ENCODE measurements at regions not wholly inside any gene's neighbourhood (a gene's known extent, or its start where the extent isn't known, plus 50 kb on each side); places are given as distances from the start of the nearest gene placed in this dataset.
"Not testable (repeated sequence)": the region's sequence is repeated elsewhere in the genome, so short reads cannot be mapped to it uniquely, and the experiment has no call there.

DNA sequence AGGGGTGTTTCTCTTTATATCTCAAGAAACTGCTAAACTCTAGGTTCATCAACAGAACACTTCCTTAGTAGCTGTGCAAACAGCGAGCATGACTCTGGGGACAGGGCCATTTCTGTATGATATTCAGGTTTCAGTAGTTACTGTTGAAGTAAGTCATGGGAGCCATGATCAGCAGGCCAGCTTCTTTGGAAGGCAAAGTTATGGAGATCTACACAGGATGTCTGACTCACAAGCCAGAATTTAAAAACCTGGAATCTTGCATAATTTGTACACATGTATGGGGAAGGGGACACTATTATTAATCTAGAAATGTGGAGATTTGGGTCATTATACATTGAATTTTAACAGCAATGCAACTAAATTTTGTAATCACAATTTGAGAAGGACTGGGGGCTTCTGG, 187.8 kb upstream of the NR3C2 start:
- no peaks in the 10 kb centered on the region for H3K4me1 ChIP-seq (ENCODE audit: control insufficient read depth, extremely low read depth, insufficient read depth, low read length)
- H3K36me3 ChIP-seq (ENCODE audit: control insufficient read depth, insufficient read depth, low read length), result no peaks in the 10 kb centered on the region
- H3K27ac ChIP-seq (ENCODE audit: insufficient read depth, low read length), result no peak overlapping the region
- H3K9me3 ChIP-seq (ENCODE audit: control insufficient read depth, insufficient read depth, low read depth, low read length), result no peaks in the 10 kb centered on the region
- no peaks in the 10 kb centered on the region for H4K20me1 ChIP-seq (ENCODE audit: control insufficient read depth, extremely low read depth, insufficient read depth, low read length)
- no peak overlapping the region for H3K4me2 ChIP-seq (ENCODE audit: extremely low read depth, insufficient read depth, low read length)
- no peaks in the 10 kb centered on the region for H3K79me2 ChIP-seq (ENCODE audit: control insufficient read depth, insufficient read depth, low read length)
- DNase-seq (ENCODE audit: low read depth in 2 of 2), result no peak
- H3K9ac ChIP-seq (ENCODE audit: insufficient read depth, low read length), result no peak overlapping the region
- no peaks in the 10 kb centered on the region for H3K27me3 ChIP-seq (ENCODE audit: control insufficient read depth, insufficient read depth, low read length)
- no peak for TF ChIP-seq EZH2 (IDR thresholded peaks at IDR 0.05; ENCODE audit: low read length, missing control alignments)
- TF ChIP-seq, protein P1, sequence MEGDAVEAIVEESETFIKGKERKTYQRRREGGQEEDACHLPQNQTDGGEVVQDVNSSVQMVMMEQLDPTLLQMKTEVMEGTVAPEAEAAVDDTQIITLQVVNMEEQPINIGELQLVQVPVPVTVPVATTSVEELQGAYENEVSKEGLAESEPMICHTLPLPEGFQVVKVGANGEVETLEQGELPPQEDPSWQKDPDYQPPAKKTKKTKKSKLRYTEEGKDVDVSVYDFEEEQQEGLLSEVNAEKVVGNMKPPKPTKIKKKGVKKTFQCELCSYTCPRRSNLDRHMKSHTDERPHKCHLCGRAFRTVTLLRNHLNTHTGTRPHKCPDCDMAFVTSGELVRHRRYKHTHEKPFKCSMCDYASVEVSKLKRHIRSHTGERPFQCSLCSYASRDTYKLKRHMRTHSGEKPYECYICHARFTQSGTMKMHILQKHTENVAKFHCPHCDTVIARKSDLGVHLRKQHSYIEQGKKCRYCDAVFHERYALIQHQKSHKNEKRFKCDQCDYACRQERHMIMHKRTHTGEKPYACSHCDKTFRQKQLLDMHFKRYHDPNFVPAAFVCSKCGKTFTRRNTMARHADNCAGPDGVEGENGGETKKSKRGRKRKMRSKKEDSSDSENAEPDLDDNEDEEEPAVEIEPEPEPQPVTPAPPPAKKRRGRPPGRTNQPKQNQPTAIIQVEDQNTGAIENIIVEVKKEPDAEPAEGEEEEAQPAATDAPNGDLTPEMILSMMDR (conservative IDR thresholded peaks at IDR 0.05 in 1 of 2, IDR thresholded peaks at IDR 0.05 in 1 of 2; ENCODE audit: low read depth in 1 of 2, low read length in 2 of 2), result no peak
- H2AFZ ChIP-seq (ENCODE audit: low read length), result no peak overlapping the region
- H3K4me3 ChIP-seq (replicated peaks in 1 of 4; ENCODE audit: control extremely low read depth in 1 of 4, insufficient read depth in 1 of 4, low read depth in 3 of 4, low read length in 4 of 4), result no peak overlapping the region

DNA sequence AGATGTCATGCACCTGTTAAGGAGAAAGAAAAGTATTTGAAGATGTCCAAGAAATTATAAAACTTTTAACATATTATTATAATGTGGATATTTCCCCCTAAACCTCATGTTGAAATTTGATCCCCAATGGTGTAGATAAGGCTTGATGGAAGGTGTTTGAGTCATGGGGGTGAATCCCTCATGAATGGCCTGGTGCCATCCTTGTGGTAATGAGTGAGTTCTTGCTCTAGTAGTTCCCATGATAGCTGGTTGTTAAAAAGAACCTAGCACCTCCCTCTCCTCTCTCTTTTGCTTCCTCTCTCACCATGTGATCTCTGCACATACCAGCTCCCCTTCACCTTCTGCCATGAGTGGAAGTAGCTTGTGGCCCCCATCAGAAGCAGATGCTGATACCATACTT, 176.6 kb upstream of the NR3C2 start:
- Histone ChIP-seq H3K36me3 (ENCODE audit: control insufficient read depth, insufficient read depth, low read length) (no peaks in the 10 kb centered on the region), H3K27ac (ENCODE audit: insufficient read depth, low read length) (no peak overlapping the region), H3K4me2 (ENCODE audit: extremely low read depth, insufficient read depth, low read length) (no peak overlapping the region), H2AFZ (ENCODE audit: low read length) (no peak overlapping the region), H3K9me3 (ENCODE audit: control insufficient read depth, insufficient read depth, low read depth, low read length) (no peaks in the 10 kb centered on the region), H3K4me1 (ENCODE audit: control insufficient read depth, extremely low read depth, insufficient read depth, low read length) (no peaks in the 10 kb centered on the region), H3K4me3 (replicated peaks in 1 of 4; ENCODE audit: control extremely low read depth in 1 of 4, insufficient read depth in 1 of 4, low read depth in 3 of 4, low read length in 4 of 4) (no peak overlapping the region), H3K27me3 (ENCODE audit: control insufficient read depth, insufficient read depth, low read length) (no peaks in the 10 kb centered on the region), H4K20me1 (ENCODE audit: control insufficient read depth, extremely low read depth, insufficient read depth, low read length) (no peaks in the 10 kb centered on the region), H3K9ac (ENCODE audit: insufficient read depth, low read length) (no peak overlapping the region), H3K79me2 (ENCODE audit: control insufficient read depth, insufficient read depth, low read length) (no peaks in the 10 kb centered on the region)
- TF ChIP-seq EZH2 (IDR thresholded peaks at IDR 0.05; ENCODE audit: low read length, missing control alignments), result no peak
- TF ChIP-seq, protein P1 (conservative IDR thresholded peaks at IDR 0.05 in 1 of 2, IDR thresholded peaks at IDR 0.05 in 1 of 2; ENCODE audit: low read depth in 1 of 2, low read length in 2 of 2), result no peak
- DNase-seq (ENCODE audit: low read depth in 2 of 2), result peak in 1 of 2 donors; percentile 30

DNA sequence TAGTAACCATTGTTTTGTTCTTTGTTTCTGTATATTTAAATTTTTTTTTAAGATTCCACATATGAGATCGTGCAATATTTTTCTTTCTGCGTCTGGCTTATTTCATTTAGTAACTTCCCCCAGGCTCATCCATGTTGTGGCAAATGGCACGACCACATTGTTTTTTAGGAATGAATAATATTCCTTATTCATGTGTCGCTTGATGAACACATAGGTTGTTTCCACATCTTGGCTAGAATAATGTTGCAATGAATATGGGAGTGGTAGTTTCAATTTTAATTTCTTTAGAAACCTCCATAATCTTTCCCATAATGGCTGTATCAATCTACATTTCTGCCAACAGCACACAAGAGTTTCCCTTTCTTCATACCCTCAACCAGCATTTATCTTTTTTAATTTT, 166.8 kb upstream of the NR3C2 start:
- H4K20me1 ChIP-seq (ENCODE audit: control insufficient read depth, extremely low read depth, insufficient read depth, low read length), result no peaks in the 10 kb centered on the region
- no peak overlapping the region for H2AFZ ChIP-seq (ENCODE audit: low read length)
- no peaks in the 10 kb centered on the region for H3K27me3 ChIP-seq (ENCODE audit: control insufficient read depth, insufficient read depth, low read length)
- H3K4me3 ChIP-seq (replicated peaks in 1 of 4; ENCODE audit: control extremely low read depth in 1 of 4, insufficient read depth in 1 of 4, low read depth in 3 of 4, low read length in 4 of 4), result no peak overlapping the region
- TF ChIP-seq, protein P1 (conservative IDR thresholded peaks at IDR 0.05 in 1 of 2, IDR thresholded peaks at IDR 0.05 in 1 of 2; ENCODE audit: low read depth in 1 of 2, low read length in 2 of 2), result no peak
- TF ChIP-seq EZH2 (IDR thresholded peaks at IDR 0.05; ENCODE audit: low read length, missing control alignments), result no peak
- no peaks in the 10 kb centered on the region for H3K9me3 ChIP-seq (ENCODE audit: control insufficient read depth, insufficient read depth, low read depth, low read length)
- H3K79me2 ChIP-seq (ENCODE audit: control insufficient read depth, insufficient read depth, low read length), result no peaks in the 10 kb centered on the region
- H3K4me2 ChIP-seq (ENCODE audit: extremely low read depth, insufficient read depth, low read length), result no peak overlapping the region
- H3K4me1 ChIP-seq (ENCODE audit: control insufficient read depth, extremely low read depth, insufficient read depth, low read length), result no peaks in the 10 kb centered on the region
- DNase-seq (ENCODE audit: low read depth in 2 of 2), result no peak
- no peak overlapping the region for H3K9ac ChIP-seq (ENCODE audit: insufficient read depth, low read length)
- H3K27ac ChIP-seq (ENCODE audit: insufficient read depth, low read length), result no peak overlapping the region
- no peaks in the 10 kb centered on the region for H3K36me3 ChIP-seq (ENCODE audit: control insufficient read depth, insufficient read depth, low read length)

DNA sequence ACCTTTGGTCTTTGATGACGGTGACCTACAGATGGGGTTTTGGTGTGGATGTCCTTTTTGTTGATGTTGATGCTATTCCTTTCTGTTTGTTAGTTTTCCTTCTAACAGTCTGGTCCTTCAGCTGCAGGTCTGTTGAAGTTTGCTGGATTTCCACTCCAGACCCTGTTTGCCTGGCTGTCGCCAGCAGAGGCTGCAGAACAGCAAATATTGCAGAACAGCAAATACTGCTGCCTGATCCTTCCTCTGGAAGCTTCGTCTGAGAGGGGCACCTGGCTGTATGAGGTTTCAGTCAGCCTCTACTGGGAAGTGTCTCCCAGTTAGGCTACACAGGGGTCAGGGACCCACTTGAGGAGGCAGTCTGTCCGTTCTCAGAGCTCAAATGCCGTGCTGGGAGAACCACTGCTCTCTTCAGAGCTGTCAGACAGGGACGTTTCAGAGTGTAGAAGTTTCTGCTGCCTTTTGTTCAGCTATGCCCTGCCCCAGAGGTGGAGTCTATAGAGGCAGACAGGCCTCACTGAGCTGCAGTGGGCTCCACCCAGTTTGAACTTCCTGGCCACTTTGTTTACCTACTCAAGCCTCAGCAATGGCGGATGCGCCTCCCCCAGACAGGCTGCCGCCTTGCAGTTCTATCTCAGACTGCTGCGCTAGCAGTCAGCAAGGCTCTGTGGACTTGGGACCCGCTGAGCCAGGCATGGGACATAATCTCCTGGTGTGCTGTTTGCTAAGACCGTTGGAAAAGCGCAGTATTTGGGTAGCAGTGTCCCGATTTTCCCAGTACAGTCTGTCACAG, 156.4 kb upstream of the NR3C2 start:
- H3K9me3 ChIP-seq (ENCODE audit: control insufficient read depth, insufficient read depth, low read depth, low read length); H3K4me1 ChIP-seq (ENCODE audit: control insufficient read depth, extremely low read depth, insufficient read depth, low read length); H3K27me3 ChIP-seq (ENCODE audit: control insufficient read depth, insufficient read depth, low read length); H3K4me3 ChIP-seq (replicated peaks in 1 of 4; ENCODE audit: control extremely low read depth in 1 of 4, insufficient read depth in 1 of 4, low read depth in 3 of 4, low read length in 4 of 4); H3K36me3 ChIP-seq (ENCODE audit: control insufficient read depth, insufficient read depth, low read length); H3K27ac ChIP-seq (ENCODE audit: insufficient read depth, low read length); H4K20me1 ChIP-seq (ENCODE audit: control insufficient read depth, extremely low read depth, insufficient read depth, low read length); H3K79me2 ChIP-seq (ENCODE audit: control insufficient read depth, insufficient read depth, low read length); H3K9ac ChIP-seq (ENCODE audit: insufficient read depth, low read length); H3K4me2 ChIP-seq (ENCODE audit: extremely low read depth, insufficient read depth, low read length); DNase-seq (ENCODE audit: low read depth in 2 of 2); H2AFZ ChIP-seq (ENCODE audit: low read length): not testable (repeated sequence)
